ENCODE measurements at regions not wholly inside any gene's neighbourhood (a gene's known extent, or its start where the extent isn't known, plus 50 kb on each side); places are given as distances from the start of the nearest gene placed in this dataset.

GRCh38 chr11:80024119-80024518 lies 583.3 kb upstream of the TENM4 start:
- Histone ChIP-seq H3K9ac (replicated peaks; ENCODE audit: extremely low read depth, insufficient read depth, low read length) (no peak overlapping the region), H3K79me2 (ENCODE audit: control insufficient read depth, insufficient read depth, low read length) (no peaks in the 10 kb centered on the region), H3K4me2 (ENCODE audit: insufficient read depth, low read length) (no peak overlapping the region), H3K4me3 (replicated peaks in 1 of 3; ENCODE audit: insufficient read depth in 1 of 3, low read depth in 1 of 3, low read length in 3 of 3) (no peak overlapping the region), H3K27me3 (ENCODE audit: control insufficient read depth in 2 of 2, insufficient read depth in 2 of 2, low read length in 2 of 2) (no peaks in the 10 kb centered on the region), H3K36me3 (ENCODE audit: control insufficient read depth in 2 of 2, extremely low read depth in 1 of 2, insufficient read depth in 2 of 2, low read length in 2 of 2) (no peaks in the 10 kb centered on the region), H2AFZ (ENCODE audit: low read depth, low read length) (no peak overlapping the region), H3K9me1 (replicated peaks; ENCODE audit: control insufficient read depth, extremely low read depth, insufficient read depth, low read length) (no peaks in the 10 kb centered on the region), H4K20me1 (replicated peaks; ENCODE audit: control insufficient read depth, extremely low read depth, insufficient read depth, low read length) (no peaks in the 10 kb centered on the region), H3K9me3 (replicated peaks; ENCODE audit: control insufficient read depth, insufficient read depth, low read length) (no peaks in the 10 kb centered on the region), H3K27ac (ENCODE audit: insufficient read depth, low read depth, low read length) (no peak overlapping the region), H3K4me1 (ENCODE audit: control insufficient read depth, extremely low read depth, insufficient read depth, low read length) (no peaks in the 10 kb centered on the region)
- dilution Hi-C loops (cut with MboI; ENCODE audit: extremely low pct_ligation_motif_present, low sequenced_read_pairs) (no loop called here), intact Hi-C loops (cut with micrococcal nuclease) (loop anchor here (5.0 kb wide), 1 partner anchor 1188 kb away; no protein-coding TSS in a partner anchor)
- CTCF ChIA-PET, result interaction anchor here (1.5 kb wide), 1 partner anchor 14 kb away, joined by 3 read pairs; no protein-coding TSS in a partner anchor
- POLR2A ChIA-PET, result no interaction called here
- DNase-seq (ENCODE audit: low read depth, low spot score) (no peak), FAIRE-seq (no peak)
- TF ChIP-seq GATA2 (IDR thresholded peaks at IDR 0.05; ENCODE audit: insufficient read depth, insufficient read length, low read depth, low read length), result no peak
- no peak for TF ChIP-seq CTCF (IDR thresholded peaks at IDR 0.05; ENCODE audit: extremely low read depth in 1 of 2, insufficient read depth in 1 of 2, low read depth in 1 of 2, low read length in 2 of 2)
- no peak for TF ChIP-seq MYC (IDR thresholded peaks at IDR 0.05; ENCODE audit: low read depth, low read length)
- no peak for TF ChIP-seq POLR2AphosphoS5 (IDR thresholded peaks at IDR 0.05; ENCODE audit: insufficient read depth, low read depth, low read length)
- no TSS peak for BruUV-seq (replicated peaks)

GRCh38 chr11:80023386-80023785 lies 582.6 kb upstream of the TENM4 start:
- no peak for DNase-seq (ENCODE audit: low read depth, low spot score)
- H3K4me1 ChIP-seq (ENCODE audit: control insufficient read depth, extremely low read depth, insufficient read depth, low read length), result no peaks in the 10 kb centered on the region
- H3K27me3 ChIP-seq (ENCODE audit: control insufficient read depth in 2 of 2, insufficient read depth in 2 of 2, low read length in 2 of 2), result no peaks in the 10 kb centered on the region
- no peak overlapping the region for H3K9ac ChIP-seq (replicated peaks; ENCODE audit: extremely low read depth, insufficient read depth, low read length)
- no peak for FAIRE-seq
- dilution Hi-C loops (cut with MboI; ENCODE audit: extremely low pct_ligation_motif_present, low sequenced_read_pairs), result no loop called here
- no peaks in the 10 kb centered on the region for H3K9me1 ChIP-seq (replicated peaks; ENCODE audit: control insufficient read depth, extremely low read depth, insufficient read depth, low read length)
- H3K79me2 ChIP-seq (ENCODE audit: control insufficient read depth, insufficient read depth, low read length), result no peaks in the 10 kb centered on the region
- no TSS peak for BruUV-seq (replicated peaks)
- no peak overlapping the region for H3K4me2 ChIP-seq (ENCODE audit: insufficient read depth, low read length)
- no peaks in the 10 kb centered on the region for H3K9me3 ChIP-seq (replicated peaks; ENCODE audit: control insufficient read depth, insufficient read depth, low read length)
- TF ChIP-seq POLR2A (IDR thresholded peaks at IDR 0.05; ENCODE audit: low read depth, low read length), result no peak
- TF ChIP-seq EZH2 (IDR thresholded peaks at IDR 0.05; ENCODE audit: borderline replicate concordance, low read depth, low read length, severe bottlenecking), result no peak
- no peak overlapping the region for H3K27ac ChIP-seq (ENCODE audit: insufficient read depth, low read depth, low read length)
- CTCF ChIA-PET, result interaction anchor here (1.5 kb wide), 1 partner anchor 14 kb away, joined by 3 read pairs; no protein-coding TSS in a partner anchor
- no peaks in the 10 kb centered on the region for H4K20me1 ChIP-seq (replicated peaks; ENCODE audit: control insufficient read depth, extremely low read depth, insufficient read depth, low read length)
- no peak overlapping the region for H2AFZ ChIP-seq (ENCODE audit: low read depth, low read length)
- intact Hi-C loops (cut with micrococcal nuclease), result loop anchor here (5.0 kb wide), 1 partner anchor 1189 kb away; no protein-coding TSS in a partner anchor
- H3K4me3 ChIP-seq (replicated peaks in 1 of 3; ENCODE audit: insufficient read depth in 1 of 3, low read depth in 1 of 3, low read length in 3 of 3), result no peak overlapping the region
- H3K36me3 ChIP-seq (ENCODE audit: control insufficient read depth in 2 of 2, extremely low read depth in 1 of 2, insufficient read depth in 2 of 2, low read length in 2 of 2), result no peaks in the 10 kb centered on the region
- POLR2A ChIA-PET, result no interaction called here
